Kidney capillary endothelial cell (primary cell): ENCODE measurements at regions not wholly inside any gene's neighbourhood (a gene's known extent, or its start where the extent isn't known, plus 50 kb on each side); places are given as distances from the start of the nearest gene placed in this dataset.

Experiments used
- DNase-seq: peaks from one replicate; pipeline ENCODE4 v3.0.0-alpha.2; 2018; ENCODE audit warnings: low spot score

DNA sequence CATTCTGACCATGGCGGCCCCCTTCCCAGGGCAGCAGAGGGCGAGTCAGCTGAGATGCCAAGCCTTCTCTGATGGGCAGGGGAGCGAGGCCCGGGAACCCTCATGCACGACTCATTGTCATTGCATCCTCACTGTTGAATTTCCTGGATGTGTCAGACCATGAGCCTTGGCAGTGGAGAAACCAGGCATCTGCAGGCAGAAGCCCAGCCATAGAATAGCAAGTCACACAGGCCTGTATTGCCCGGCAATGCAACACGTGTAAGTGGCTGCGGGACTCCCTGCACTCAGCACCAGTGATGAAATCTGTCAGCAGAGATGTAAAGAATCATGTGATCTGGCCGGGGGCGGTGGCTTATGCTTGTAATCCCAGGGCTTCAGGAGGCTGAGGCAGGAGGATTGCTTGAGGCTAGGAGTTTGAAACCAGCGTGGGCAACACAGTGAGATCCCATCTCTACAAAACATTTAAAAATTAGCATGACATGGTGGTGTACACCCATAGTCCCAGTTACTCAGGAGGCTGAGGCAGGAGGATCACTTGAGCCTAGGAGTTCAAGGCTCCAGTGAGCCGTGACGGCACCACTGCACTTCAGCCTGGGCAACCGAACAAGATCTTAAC lies 199.7 kb downstream of the KATNAL1 start:
- peak; percentile 61 for DNase-seq

DNA sequence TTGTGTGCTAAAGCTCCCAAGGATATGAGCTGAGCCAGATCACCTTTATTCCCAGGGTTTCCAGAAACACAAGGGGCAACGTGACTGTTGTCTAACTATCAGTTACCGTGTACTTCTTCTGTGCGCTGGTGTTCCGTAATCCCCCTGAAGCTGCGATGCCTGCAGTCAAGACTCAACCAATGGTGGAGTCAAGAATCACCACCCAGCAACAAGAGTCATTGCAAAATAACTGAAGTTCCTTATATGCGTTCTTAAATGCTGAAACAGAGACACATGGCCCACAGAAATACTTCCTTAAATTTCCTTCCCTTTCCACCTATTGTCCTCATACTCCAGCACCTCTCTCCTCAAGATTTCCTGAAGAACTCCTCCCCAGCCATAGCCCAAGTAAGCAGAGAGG lies 200.2 kb downstream of the KATNAL1 start:
- DNase-seq: no peak

DNA sequence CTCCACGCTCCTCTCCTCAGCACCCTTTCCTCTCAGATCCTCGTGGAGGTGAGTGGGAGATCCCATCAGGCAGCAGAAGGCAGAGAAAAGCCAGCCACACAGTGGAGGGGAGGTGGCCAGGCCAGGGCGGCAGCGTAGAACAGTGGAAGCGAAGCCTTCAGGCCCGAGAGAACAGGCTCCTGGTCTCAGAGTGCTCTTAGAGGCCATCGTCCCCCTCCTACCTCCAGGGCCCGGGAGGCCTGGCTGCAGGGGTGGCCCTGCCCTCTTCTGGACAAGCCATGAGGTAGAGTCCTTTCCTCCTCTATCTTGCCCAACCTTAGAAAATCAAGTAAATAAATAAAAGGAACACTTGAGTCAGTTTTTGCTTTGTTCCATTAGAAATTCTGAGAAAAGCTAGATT lies 202.0 kb downstream of the KATNAL1 start:
- DNase-seq: no peak

DNA sequence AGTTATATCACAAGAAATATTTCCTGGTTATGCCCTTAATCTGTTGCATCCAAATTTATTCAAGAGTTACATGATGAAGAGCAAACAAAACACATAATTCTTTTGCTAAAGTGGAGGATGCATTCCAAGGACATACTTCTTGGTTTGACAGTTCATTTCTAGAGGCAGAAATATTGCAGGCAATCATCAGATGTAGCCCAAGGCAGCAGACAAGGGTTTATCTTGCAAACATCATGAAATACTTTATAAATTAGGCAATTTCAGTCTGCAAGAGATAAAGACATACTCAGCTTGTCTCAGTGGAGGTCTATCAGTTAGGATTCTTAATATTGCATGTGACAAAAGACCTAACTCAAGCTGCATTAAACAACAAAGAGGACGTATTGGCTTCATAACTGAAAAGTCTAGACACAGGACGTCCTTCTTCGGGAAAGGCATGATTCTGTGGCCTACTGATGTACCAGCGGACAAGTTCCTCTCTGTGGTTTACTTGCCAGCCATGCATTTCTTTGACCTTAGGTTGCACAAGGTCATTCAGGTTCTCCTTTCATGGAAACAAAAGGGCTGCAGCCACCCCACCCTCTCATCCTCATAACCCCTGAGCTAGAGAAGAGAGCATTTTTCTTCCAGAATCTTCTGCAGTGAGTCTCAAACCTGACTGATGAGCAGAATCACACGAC lies 204.1 kb downstream of the KATNAL1 start:
- DNase-seq: no peak

DNA sequence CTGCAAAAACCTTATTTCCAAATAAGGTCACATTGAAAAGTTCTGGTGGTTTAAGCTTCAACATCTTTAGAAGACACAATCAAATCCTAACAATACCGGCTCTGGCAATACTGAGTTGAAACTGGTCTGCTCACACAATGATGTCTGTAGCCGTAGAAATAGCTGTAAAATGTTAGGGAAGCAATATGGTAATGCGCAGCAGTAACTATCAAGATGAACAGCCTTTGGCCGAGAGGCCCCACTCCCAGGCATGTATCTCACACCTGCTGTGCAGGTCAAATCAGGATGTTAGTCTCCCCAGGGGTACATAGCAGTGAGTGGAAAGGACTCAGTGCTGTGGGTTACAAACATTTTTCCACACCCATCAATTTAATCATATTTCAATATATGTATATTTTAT lies 207.1 kb downstream of the KATNAL1 start:
- DNase-seq: no peak

DNA sequence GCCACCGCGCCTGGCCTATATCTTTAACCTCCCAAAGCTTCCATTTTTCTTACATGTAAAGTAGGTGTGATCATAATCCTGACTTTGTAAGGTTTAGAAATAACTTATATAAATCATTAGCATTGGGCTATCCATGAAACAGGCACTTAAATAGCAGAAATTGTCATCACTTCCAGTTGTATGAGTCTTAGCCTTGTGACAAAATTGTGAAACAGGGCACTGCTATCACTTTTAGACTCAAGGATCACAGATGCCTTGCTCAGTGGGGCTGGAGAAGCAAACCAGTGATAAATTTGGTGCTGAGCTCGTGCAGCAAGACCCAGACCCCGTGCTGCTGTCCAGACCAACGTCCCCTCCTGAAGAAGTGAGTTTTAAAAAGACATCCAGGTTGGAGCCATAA lies 209.7 kb downstream of the KATNAL1 start:
- no peak for DNase-seq

DNA sequence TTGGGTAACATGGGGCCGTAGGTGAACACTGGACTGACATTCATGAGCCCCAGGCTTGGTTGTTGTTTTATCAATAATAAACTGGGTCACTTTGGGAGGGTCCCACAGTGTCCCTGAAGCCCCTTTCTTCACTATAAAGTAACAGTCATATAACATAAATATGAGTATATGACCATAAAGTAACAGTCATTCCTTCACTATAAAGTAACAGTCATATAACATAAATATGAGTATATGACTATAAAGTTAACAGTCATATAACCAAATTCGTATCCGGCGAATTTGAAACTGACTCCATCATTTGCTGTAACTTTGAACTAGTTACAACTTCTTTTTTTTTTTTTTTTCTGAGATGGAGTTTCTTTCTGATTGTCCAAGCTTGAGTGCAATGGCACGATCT lies 210.3 kb downstream of the KATNAL1 start:
- no peak for DNase-seq

DNA sequence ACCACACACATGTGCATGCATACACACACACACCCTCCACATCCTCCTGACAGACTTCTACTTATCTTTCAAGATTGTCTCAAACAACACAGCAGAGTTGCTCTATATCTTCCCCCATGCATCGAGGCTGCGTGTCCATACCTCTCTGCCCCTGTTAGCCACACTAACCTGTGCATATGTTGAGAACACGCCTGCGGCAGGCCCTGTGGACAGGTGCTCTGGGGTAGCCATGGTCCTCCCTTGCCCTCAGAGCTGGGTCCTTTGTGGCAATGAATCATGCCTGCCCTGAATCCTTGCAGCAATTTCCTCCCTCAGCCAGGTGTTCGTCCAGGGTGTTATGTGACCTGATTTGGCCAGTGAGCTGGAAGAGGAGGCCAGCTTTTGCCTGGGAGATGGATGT lies 213.3 kb downstream of the KATNAL1 start:
- DNase-seq: no peak

DNA sequence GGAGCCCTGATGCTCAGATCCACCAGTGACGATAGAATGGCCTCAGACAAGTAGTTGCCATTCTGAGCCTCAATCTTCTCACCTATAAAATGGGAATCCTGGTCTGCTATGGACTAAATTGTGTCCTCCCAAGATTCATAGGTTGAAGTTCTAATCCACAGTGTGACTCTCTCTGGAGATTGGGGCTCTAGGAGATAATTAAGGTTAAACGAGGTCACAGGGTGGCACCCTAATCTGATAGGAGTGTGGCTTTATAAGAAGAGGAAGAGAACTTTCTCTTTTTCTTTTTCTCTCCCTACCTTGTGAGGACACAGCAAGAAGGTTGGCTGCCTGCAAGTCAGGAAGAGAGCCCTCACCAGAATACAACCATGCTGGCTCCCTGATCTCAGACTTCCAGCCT lies 214.1 kb downstream of the KATNAL1 start:
- no peak for DNase-seq

DNA sequence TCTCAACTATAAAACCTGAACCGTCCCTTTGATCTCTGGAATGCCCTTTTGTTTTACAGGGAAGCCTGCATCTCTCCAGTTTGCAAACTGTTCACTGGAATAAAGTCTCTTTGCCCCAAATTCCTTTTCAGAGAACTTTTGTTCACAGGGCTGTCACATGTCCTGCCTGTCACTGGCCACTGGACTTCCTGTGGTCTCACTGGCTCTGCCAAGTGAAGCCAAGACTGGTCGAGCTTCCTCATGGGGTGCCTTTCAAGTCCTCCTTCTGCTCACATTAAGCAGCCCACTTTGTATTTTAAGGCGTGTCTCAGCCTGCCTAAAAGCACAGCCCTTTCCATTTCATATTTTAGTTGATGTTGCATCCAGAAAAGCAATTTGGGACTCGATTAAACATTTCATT lies 215.7 kb downstream of the KATNAL1 start:
- DNase-seq: no peak

DNA sequence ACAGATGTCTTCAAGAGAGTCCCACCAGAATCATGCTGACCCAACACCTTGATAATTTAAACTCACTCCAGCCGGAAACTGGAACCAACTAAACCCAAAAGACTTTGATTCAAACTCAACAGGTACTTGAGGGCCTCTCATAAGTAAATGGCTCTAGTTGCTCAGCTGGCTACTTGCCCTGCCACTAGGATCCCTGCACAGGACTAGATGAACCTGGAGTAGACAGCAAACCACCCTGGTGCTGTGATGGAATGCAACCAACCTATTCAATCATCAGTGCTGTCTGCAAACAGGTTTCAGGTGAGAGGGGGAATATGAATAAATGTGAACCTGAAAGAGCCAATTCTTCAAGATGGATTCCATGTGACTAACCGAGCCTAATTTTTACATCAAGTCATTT lies 216.3 kb downstream of the KATNAL1 start:
- DNase-seq: no peak

DNA sequence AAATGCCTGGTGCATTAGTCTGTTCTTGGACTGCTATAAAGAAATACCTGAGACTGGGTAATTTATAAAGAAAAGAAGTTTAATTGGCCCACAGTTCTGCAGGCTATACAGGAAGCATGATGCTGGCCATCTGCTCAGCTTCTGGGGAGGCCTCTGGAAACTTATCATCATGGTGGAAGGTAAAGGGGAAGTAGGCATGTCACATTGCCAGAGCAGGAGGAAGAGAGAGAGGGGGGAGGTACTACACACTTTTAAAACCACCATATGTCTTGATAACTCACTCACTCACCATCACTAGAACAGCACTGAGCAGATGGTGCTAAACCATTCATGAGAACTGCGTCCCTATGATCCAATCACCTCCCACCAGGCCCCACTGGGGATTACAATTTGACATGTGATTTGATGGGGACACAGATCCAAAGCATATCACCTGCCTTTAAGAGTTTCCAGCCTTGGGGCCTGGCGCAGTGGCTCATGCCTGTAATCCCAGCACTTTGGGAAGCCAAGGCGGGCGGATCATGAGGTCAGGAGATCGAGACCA lies 219.0 kb downstream of the KATNAL1 start:
- no peak for DNase-seq

DNA sequence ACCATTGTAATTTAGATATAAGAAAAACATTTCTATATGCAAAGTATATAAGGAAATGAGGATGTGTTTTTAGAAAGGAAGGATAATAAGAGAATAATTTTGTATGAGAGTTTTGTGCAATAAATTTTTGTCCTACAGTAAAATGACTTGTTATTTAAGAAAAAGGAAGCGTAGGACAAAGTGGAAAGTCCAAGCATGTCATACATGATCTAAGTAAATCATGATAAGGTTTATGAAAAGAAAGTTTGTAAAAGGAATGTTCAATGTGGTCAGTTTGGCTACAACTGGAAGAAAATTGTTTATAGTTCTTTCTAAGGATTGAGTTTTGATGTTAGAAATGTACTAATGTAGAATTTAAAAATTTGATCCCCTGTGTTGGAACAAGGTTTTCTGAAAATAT lies 222.3 kb downstream of the KATNAL1 start:
- DNase-seq: no peak

DNA sequence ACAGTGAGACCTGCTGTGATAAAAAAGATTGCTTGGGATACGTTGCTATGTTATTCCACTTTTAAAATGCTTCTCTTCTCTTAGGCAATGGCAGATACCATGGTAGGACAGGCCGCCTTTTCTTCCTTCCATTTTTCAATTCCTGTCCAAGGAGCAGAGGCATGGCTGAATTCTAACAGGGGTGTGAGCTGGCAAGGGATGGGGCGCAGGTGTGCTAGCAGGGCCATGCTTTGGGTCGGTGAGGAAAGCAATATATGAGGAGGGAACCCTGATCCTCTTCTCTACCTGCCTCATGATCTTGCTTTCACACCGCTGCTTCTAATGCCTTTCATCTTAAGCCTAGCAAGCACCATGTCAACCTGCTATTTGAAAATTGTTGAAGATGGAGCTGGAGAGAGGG lies 225.0 kb downstream of the KATNAL1 start:
- no peak for DNase-seq

DNA sequence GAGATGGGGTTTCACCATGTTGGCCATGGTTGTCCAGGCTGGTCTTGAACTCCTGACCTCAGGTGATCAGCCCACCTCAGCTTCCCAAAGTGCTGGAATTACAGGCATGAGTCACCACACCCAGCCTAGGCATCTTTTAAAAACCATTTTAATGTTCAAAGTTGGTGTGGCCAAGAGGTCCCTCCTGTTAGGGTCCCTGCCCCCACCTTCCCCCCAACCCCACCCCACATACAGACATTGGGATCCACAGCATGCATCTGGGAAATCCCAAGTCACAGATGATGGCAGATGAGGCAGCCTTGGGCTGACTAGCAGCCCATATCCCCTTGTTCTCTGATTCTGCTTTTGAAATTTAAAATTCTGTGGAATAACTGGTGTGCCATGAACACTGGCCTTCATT lies 226.0 kb downstream of the KATNAL1 start:
- no peak for DNase-seq

DNA sequence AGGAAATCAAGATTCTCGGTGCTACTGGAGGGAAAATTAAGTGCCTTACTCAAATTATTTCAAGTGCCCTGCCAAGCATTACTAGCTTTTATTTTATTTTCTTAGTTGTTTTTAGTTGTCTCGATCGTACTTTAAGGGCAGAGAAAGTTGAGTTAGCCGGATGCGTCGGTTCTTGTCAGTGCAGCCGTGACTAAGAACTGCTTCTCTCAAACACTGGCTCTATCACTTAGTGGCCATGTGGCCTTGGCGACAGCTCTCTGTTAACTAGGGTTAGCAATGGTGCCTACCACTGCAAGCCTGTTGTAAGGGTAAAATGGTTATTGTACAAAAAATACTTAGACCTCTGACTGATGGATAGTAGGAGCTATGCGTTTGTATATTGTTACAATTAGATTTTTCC lies 227.8 kb downstream of the KATNAL1 start:
- no peak for DNase-seq

DNA sequence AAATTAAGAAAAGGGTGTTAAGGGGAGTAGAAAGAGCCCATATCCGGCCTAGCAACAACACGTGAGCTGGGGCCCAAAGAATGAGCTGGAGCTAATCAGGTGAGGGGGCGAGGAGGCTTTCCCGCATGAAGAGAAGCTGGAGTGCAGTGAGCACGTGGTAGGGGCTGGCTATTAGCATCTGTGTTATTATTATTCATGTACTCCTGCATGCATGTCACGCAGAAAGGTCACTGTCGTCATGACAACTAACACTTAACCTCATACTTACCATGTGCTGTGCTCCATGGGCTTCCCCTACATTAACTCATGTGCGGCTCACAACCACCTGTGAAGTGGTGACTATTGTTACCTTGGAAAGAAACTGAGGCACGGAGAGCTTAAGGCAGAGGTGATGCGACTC lies 227.6 kb upstream of the UBL3 start:
- DNase-seq: no peak

DNA sequence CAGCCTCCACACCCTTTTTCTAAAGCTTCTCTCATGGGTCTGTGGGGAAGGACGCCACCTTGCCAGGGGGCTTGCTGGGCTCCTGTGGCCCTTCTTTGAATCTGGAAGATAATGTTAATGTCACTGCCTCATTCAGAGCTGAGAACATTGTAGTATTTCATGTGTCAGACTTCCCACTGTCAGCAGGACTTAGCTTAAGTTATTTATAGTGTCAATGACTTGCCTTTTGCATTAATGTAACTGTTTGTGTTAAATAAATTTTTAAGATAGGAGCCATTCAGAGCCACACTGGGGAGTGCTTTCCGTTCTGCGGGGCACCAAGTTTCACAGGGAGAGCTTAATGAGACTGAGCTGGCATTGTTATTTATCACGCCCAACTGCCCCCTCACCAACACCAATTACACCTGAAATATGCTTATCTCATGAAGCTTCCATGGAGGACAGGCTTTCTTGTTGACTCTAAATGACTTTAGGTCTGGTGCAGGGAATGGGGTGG lies 226.9 kb upstream of the UBL3 start:
- DNase-seq: no peak

DNA sequence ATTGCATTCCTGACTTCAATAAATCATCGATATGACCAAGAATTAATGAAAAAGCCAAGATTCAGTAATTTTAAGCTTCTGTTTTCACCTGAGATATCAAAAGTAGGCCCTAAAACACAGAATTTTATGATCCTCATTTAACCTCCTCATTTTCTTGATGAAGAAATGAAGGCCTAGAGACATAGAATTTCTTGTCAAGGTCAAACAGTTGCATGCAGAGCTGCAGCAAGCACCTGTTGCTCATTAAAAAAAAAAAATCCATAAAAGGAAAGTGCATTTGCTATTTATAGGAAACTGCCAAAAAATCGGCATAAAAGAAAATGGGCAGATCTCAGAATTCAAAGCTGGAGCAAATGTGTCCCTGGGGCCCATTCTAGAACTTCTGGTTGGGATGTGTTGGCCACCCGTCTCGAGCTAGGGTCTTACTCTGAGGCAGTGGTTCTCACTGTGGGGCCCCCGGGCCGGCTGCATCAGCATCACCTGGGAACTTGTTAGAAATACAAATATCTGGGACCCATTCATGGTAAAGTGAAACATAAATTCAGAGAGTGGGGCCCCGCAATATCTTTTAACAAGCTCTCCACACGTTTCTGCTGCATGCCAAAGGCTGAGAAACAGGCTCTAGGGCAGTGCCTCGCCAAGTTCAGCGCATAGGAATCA lies 224.7 kb upstream of the UBL3 start:
- no peak for DNase-seq

DNA sequence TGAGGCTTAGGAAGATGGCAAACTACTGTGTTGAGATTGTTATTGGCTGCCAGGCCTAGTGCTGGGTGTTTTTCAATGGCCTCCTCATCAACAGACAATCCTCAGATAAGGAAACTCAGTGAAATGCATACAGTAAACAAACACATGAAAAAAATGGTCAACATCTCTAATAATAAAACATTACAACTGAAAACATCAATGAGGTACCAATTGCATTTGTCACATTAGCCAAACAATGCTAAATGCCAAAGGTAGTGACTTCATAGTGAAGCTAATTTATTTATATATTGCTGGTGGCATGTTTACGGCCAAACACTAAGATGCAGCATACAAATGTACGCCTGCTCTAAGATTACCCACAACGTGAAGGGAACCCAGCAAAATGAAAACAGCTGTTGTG lies 224.0 kb upstream of the UBL3 start:
- no peak for DNase-seq

DNA sequence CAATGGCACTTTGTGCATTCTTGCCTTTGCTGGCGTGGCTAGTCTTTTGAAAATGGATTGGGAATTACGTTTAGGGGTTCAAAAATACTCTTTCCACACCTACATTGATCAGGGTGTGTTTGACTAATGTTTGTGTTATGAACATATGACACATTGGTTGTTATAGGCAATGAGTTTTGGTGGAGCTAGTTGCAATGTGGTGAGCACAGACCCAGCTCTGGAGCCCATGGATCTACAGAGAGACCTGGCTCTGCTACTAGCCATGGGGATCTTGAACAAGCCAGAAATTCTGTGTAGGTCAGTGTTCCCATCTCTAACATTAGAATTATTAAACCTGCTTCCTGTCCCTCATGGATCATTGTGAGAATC lies 222.4 kb upstream of the UBL3 start:
- DNase-seq: no peak

DNA sequence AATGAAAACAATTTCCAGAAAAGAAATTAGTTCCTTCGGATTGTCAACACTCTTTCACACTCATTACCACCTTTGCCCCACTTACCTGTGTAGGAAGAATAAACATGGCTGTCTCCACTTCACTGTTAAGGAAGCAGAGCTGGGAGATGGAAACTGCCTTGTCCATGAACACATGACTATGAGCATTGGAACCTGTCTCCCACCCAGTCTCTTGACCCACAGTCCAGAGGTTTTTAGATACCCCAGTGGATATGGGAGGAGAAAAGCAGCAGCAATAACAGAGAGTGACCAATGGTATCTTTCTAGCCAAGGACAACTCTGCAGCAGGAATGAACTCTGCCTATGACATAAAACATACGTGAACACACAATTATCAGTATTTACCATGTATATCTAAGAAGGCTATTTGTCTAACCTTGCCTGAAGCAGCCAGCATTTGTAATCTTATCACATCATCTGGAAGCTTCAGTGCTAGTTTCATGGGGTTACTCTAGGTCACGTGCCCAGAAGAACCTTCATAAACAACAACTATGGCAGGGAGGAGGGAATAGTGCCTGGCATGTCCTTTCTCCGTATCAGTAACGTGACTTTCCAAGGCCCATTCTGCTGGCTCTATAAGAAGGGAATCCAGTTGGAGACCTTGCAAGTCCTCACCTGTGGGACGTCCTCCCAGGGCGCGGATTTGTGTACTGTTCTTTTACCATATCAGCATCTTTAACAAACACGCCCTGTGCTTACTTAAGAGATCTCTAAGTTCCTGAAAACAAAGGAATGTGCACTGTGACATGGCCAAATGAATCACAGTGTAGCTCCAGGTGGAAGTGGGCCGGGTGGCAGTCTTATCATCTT lies 221.8 kb upstream of the UBL3 start:
- no peak for DNase-seq
